OCI-LY1 (cell line): ENCODE measurements at regions not wholly inside any gene's neighbourhood (a gene's known extent, or its start where the extent isn't known, plus 50 kb on each side); places are given as distances from the start of the nearest gene placed in this dataset.

Experiments used
- EZH2 ChIP-seq: fragments of 200-600 bp; sonication (generic), shearing (Covaris generic); IDR thresholded peaks from 2 replicates; pipeline ENCODE4 v1.8.0; 2017; ENCODE audit warnings: borderline replicate concordance, mixed run types, mild to moderate bottlenecking, antibody characterized with exemption, low read length, moderate library complexity, mixed read lengths
- TF ChIP-seq, protein P1 (sequence below): fragments of 200-600 bp; sonication (generic), shearing (Covaris generic); IDR thresholded peaks from 2 replicates; pipeline ENCODE4 v1.5.1; 2017; ENCODE audit warnings: mild to moderate bottlenecking, antibody characterized with exemption, low read length, moderate library complexity, mixed read lengths

GRCh38 chr13:63345835-63346234, 1930.2 kb upstream of the PCDH20 start:
- TF ChIP-seq, protein P1, sequence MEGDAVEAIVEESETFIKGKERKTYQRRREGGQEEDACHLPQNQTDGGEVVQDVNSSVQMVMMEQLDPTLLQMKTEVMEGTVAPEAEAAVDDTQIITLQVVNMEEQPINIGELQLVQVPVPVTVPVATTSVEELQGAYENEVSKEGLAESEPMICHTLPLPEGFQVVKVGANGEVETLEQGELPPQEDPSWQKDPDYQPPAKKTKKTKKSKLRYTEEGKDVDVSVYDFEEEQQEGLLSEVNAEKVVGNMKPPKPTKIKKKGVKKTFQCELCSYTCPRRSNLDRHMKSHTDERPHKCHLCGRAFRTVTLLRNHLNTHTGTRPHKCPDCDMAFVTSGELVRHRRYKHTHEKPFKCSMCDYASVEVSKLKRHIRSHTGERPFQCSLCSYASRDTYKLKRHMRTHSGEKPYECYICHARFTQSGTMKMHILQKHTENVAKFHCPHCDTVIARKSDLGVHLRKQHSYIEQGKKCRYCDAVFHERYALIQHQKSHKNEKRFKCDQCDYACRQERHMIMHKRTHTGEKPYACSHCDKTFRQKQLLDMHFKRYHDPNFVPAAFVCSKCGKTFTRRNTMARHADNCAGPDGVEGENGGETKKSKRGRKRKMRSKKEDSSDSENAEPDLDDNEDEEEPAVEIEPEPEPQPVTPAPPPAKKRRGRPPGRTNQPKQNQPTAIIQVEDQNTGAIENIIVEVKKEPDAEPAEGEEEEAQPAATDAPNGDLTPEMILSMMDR, result no peak
- no peak for TF ChIP-seq EZH2
